Germinal center (tissue), 1 donor: ENCODE measurements at regions not wholly inside any gene's neighbourhood (a gene's known extent, or its start where the extent isn't known, plus 50 kb on each side); places are given as distances from the start of the nearest gene placed in this dataset.
"Not testable (repeated sequence)": the region's sequence is repeated elsewhere in the genome, so short reads cannot be mapped to it uniquely, and the experiment has no call there.

Source experiments
- DNase-seq: peaks from one replicate; pipeline ENCODE4 v3.0.0; 2012; ENCODE audit warnings: mixed read lengths, low spot score

DNA sequence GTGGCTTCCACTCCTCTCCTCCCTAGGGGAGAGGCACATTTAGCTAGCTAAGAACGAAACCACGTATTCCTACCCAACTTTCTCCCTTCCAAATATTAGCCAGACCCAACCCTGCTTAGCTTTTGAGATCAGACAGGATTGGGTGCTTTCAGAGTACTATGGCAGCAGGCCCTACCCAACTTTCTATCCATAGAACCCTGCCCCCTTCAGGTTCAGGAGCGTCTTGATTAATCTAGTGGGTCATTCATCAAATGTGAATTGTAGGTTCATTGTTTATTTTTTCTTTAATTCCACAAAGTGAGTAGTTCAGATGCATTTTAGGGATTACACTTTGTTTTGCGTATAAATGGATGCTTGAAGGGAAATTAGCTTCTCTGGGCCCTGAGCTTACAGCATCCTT is 188.3 kb downstream of the MIB1 start:
- no peak for DNase-seq

DNA sequence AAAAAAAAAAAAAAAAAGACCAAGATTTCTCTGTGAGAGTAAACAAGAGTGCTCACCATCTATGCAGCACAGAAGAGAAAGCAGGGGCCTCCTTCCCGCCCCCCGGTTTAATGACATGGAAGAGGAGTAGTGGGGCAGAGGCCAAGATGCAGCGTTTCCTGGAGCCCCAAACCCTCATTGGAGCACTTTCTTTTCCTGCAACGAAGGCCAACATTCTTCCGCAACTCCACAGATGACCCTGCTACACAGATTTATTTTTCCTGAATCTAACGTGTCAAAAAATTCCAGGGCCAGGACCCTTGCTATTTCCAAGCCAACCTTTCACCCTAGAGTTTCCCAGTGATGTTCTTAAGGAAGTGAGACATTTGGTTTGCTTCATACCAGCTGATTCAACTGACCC is 189.6 kb downstream of the MIB1 start:
- no peak for DNase-seq

DNA sequence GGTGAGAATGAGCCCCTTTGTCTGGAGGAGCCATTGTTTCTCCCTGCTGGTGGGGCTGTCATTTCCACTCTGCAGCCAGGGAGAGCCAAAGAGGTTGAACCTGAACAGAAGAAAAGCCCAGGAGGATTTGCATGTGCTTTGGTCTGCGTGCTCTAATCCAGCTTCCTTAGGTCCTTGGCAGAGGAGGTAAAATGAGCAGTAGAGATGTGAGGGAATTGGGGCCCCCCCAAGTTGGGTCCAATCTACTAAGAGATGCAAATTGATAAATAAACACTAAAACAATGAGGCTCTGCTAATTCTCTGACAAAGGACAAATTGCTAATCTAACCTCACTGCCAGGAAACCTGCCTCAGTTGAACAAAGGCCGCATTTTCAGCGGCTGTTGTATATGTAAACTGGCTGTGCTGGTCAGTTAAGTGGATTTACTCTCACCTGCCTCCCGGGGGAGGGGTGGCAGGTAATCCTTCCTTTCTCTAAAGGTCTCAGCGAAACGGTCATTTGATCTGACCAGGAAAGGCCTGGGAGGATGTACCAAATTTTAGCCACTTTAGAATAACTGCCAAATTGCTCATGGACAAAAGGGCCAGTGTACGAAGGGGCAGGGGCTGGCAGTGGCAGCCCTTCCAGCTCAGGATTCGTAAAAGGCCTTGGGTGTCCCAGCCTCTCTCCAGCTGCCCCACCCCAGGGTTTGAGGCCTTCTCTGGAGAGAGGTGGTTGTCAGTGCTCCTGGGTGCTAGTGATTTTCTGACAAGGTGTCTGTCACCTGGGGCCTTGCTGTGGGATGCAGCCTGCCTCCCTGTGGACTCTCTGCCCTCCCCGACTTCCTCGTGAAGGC is 193.6 kb downstream of the MIB1 start:
- DNase-seq, result no peak

DNA sequence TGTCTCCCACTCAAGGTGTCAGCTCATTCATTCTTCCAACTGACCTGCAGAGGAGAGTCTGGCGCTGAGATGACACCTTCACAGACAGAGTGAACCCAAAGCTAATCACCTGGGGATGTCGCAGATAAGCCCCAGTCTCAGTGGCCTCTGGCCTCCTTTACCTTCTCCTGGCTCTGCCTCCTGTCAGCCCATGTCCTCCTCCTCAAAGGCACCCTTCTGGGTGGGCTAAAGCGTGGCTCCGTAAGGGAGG is 194.1 kb downstream of the MIB1 start:
- no peak for DNase-seq

DNA sequence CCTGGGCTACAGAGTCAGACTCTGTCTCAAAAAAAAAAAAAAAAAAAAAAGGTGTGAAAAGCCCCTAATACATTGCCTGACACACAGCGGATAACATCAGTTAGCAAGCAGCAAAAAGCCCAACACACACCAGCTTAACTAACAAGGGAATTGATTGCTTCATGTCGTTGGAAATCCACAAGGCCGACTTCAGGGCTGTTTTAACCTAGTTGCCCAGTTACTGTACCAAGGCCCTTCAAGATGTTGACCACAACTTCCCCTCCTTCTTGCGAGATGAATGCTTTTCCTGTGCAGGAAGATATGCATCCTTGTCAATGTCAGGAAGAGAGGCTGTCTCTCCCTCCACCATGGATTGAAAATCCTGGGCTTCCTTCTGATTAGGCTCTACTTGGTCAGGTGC is 202.9 kb downstream of the MIB1 start:
- DNase-seq, result no peak

DNA sequence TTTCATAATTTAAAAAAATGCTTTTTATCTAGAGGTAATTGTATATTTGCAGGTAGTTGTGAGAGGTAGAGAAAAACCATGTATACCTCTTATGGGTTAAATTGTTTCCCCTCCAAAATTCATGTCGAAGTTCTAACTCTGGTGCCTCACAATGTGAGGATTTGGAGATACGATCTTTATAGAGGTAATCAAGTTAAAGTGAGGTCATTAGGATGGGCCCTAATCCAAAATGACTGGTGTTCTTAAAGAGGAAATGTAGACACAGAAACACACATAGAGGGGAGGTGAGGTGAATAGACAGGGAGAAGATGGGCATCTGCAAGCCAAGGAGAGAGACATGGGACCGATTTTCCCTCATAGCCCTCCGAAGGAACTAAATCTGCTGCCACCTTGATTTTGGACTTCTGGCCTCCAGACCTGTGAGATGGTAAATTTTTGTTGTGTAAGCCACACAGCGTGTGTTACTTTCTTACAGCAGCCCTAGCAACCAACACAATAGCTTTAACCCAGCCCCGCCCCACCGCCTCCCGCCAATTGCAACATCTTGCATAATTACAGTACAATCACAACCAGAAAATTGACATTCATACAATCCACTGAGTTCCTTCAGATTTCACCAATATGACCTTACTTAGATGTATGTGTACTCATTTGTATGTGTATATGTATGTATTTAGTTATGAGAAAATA is 208.9 kb downstream of the MIB1 start:
- no peak for DNase-seq

DNA sequence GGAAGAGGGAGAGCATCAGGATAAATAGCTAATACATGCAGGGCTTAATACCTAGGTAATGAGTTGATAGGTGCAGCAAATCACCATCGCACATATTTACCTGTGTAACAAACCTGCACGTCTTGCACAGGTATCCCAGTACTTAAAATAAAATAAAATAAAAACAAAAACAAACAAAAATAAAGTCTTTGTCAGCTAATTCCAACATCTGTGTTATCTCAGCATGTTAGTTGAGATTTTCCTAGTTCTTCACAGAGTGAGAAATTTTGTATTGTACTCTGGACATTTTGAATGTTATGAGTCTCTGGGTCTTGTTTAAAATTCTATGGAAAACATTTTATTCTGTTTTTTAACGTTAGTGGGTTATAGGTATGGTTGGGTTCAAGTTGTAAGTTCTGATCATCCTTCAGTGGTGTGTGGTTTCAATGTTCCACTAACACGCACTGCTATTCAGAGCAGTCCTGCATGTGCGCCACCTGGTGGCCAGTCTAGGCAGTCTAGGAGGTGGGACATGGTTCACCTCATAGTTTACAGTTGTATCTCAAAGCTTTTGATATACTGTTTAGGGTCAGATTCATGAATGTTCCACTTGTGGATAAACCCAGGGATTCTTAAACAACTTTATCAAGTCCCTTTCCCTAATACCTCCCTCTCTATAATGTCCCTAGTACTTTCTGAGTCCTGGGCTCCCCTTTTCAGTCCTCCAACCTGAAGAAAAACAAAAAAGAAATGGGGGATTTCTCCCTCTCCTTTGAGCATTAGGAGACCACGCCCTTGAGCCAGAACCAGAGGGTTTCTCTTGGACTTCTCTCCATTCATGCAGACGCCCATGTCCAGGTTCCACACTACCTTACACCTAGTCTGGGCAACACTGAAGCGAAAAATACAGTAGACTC is 213.4 kb upstream of the GATA6 start:
- DNase-seq, result peak; percentile 68

DNA sequence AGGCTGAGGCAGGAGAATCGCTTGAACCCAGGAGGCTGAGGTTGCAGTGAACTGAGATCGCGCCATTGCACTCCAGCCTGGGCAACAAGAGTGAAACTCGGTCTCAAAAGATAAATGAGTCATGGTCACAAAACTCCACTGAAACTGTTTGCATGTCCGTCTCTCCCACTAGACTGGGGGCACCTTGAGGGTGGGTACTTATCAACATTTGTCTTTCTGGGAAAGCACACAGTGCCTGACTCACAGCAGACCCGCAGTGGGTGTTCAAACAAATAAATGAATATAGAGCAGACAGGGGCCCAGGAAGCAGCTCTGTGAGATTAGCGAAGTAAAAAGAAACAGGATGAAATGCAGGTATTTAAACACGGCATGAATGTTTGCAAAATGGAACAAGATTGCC is 211.1 kb upstream of the GATA6 start:
- DNase-seq, result no peak

DNA sequence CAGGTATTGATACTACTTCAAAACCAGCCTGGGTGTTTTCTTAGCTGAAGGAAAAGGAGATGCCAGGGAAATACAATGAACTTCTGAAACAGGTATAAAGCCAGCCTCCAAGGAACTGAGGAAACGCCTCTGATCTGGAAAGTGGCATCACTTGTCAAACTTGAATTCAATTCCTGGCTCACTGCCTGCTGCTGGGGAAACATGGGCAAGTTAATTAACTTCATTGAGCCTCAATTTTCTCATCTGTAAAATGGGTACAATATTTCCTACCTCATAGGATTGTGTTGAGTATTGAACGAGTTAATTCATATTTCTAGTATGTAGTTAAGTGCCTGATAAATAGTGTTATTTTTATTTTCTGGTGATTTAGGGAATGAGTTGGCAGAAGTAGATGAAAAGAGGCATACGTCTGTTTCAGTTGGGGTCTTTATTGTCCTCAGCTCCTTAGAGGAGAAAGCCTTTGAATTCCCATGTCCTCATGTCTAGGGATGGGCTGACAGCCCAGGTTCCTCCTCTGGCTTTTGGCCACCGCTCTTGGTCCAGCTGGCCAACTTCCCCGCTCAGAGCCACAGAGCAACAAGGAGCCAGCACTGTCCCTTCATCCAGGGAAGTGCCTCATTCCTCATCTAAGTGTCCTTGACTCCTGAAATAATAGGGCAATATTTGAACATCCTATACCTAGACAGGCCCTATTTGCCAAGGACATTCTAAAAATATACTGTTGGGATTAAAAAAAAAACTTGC is 210.5 kb upstream of the GATA6 start:
- no peak for DNase-seq

DNA sequence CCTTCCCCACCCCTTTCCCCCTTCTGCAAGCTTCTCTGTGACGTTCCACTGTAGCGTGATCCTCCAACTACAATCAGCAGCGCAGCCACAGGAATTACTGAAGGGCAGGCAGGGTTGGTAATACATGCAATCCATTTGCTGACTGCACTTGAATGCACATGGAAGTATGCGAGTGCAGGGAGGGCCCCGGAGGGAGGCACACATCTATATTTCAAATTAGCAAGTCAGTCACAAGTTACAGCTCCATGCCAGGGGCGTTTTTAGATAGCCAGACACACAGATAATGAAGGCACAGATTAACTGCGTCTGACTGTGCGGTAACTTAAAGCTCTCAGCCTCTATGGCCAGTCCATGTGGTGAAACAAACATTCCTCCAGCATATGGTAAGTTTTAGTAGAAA is 209.2 kb upstream of the GATA6 start:
- no peak for DNase-seq

DNA sequence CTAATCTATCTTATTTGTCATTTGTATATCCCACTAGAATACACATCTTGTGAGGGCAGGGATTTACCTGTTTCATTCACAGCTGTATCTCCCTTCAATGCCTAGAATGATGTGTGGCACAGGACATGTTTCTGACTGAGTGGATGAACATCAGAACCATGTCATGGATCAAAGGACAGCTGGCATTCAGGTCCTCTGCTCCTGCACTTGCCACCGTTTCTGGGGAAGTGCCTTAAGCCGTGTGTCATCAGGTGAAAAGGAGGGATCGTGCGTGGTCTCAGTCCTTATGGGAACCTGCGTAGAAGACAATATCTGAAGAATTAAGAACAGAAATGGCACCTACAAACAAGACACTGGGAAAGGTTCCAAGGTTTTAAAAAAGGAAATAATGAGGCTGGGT is 206.1 kb upstream of the GATA6 start:
- DNase-seq, result no peak

DNA sequence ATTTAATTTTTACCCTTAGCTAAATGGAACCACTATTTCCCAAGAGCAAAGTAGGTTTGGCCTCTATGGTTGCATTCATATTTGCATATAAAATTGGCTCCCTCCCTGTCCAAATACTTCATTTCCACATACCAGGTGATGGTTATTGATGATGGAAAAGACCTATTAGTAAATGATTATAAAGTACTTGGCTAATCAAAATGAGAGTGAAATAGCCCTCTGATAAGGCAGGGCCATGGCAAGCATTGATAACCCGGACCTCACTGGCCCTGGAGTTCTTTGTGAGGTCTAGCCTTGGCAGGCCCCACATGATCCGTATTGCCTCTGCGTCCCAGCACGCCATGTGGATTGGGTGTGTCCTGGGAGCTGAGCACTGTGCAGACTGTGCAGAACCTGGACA is 201.1 kb upstream of the GATA6 start:
- DNase-seq, result no peak

DNA sequence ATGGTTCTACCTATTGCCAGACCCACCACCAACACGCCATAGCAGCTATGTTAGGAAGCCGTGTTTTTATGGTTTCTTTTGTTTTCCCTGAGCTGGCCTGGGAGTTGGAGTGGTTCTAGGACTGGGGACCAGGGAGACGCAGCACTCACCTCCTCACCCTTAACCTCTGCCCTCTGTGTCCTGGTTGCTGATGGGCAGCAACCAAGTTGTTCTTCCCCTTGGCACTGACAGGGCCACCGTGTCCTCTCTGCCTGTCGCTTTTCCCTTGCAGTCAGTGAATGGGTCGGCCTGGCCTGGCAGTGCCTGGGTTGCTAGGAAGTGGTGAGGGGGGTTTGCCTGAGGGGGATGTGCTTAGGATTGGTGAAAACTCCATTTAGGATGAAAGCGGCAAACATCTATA is 197.1 kb upstream of the GATA6 start:
- DNase-seq, result no peak

DNA sequence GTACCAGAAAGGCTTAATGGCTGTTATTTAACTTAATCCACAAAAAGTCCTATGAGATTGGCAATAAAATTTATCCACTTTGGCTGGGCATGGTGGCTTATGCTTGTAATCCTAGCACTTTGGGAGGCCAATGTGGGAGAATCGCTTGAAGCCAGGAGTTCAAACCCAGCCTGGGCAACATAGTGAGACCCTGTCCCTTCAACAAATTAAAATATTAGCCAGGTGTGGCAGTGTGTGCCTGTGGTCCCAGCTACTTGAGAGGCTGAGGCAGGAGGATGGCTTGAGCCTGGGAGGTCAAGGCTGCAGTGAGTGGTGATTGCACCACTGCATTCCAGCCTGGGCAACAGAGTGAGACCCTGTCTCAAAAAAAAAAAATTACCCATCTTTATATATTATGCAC is 193.4 kb upstream of the GATA6 start:
- DNase-seq, result not testable (repeated sequence)

DNA sequence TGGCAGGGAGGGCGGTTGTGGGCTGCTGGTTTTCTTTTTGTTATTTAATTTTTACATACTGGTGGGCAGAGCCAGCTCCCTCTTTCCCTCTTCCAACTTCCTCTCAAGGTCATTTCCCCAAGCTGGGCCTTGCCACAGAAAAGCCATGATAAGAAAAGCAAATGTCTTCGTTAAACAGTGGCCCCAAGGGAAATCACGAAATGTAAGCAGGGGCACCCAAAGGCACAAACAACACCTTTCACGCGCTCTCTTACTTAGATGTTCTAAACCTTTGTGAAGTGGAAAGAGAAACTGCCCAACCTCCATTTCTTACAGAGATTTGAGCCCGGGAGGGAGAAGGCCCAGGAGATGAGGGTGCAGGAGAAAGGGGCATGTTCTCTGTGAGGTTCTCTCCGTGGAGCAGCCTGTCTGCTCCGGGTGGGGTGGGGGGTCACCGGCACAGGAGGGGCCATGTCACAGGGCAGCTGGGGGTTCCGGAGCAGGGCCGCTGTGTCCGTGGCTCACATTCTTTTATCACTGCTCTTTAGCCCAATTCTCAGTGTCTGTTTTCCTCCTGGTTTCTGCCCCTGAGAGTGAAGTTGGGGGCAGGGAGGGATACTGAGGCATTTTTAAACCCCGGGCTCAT is 190.7 kb upstream of the GATA6 start:
- DNase-seq, result no peak

DNA sequence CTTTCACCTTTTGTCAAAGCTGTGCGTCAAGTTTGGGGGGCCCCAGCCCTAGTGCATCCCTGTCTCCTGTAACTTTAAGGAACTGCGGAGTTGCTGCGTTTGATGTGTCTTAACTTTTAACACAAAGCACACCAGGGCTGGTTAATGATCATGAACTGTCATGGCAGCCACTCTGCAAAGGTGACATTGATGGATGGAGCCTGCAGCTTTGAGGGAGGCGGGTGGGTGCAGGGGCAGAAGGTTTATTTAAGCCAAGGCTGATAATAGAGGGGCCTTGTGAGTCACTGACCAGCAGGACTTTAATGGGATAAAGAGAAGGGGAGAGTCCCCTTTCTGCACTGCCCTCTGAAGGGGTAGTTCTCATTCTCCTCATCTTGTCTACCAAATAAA is 190.2 kb upstream of the GATA6 start:
- no peak for DNase-seq

DNA sequence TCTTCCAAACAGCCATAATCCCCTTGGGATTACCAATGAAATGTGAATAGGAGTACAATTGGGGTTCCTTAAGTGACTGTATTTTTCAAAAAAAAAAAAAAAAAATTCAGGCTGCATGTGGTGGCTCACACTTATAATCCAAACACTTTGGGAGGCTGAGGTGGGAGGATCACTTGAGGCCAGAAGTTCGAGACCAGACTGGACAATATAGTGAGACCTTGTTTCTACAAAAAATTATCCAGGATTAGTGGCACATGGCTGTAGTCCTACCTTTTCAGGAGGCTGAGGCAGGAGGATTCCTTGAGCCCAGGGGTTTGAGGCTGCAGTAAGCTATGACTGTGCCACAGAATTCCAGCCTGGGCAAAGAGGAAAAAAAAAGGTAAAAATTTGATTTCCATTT is 189.6 kb upstream of the GATA6 start:
- DNase-seq, result no peak

DNA sequence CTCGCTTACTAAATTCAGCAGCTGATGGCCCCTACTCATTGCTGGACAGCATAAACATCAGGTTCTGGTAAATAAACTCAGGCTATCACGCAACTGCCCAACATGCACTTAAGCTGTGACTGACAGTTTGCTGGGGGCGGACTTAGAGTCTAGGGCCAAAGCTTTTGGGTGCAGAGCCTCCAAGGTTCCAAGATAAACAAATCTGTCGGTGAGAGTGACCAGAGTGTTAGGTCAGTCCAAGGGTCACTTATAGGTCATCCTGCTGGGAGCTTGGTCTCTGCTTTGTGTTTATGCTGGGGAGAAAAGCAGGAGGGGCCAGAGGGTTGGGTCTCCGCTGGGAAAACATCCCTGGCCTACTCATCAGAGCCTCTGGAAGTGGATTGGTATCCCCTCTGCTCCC is 188.6 kb upstream of the GATA6 start:
- no peak for DNase-seq

DNA sequence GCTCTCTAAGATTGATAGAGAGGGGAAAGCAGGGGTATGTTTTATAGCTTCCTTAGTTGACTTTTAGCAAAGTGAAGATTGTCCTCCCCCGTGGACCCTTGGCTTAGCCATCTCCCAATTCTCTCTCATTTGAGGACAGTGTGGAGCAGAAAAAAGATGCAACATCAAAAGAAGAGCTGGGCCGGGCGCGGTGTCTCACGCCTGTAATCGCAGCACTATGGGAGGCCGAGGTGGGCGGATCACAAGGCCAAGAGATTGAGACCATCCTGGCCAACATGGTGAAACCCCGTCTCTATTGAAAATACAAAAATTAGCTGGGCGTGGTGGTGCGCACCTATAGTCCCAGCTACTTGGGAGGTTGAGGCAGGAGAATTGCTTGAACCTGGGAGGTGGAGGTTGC is 187.9 kb upstream of the GATA6 start:
- not testable (repeated sequence) for DNase-seq

DNA sequence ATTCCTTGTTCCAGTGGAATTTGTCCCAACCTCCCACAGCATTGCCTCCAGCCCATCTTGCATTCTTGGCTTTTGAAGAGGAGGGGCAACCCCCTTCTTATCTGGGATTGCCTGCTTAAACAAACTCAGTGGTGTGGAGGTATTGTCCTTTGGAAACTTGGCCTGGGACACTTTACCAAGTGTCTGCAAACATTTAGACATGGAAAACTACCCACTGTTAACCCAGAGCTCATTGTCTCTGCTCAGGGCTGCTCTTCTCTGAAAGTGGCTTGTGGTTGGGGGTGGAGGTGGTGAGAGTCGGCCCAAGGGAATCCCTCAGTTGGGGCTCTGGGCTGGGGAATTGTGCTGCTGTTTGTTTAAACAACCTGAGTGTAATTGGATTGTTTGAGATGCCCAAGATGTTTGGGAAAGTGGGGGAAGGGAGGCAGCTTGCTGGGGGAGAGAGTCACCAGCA is 178.3 kb upstream of the GATA6 start:
- DNase-seq, result no peak

DNA sequence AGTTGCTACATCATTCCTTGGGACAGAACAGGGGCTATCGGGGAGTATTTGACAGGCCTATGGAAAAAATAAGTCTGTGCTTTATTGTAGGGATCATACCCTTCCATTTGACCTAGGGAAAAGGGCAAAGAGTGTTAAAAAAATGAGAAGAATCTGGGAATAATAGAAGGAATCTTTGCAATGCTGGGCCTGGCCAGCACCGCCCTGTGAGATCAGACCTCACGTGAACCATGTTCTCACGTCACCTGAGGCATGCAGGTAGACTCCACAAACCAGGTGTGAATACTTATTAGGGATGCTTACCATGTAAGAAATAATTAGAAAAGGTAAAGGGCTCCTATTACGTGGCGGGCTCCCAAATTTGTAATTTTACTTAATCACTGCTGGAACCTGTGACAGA is 177.5 kb upstream of the GATA6 start:
- DNase-seq, result no peak

DNA sequence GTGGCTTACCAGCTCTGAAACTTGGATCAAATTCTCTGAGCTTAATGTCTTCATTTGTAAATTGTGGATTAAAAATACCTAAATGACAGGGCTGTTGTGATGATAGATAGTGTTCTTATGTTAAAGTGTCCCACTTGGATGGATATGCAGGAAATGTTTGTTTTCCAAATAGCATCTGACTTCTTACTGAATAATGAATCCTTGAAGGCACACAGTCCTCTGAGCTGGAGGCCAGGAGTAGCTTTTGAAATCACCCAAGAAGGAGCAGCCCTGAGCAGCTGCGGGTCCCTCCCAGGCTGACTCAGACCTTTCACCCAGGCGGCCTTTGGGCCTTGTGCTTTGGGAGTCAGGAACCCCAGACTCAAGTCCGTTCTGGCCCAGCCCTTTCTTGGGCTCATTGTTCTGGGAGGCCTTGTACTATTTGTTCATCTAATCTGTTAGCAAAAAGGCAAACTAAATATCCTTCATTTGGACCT is 173.0 kb upstream of the GATA6 start:
- no peak for DNase-seq
